B cell (primary cell): ENCODE measurements at regions not wholly inside any gene's neighbourhood (a gene's known extent, or its start where the extent isn't known, plus 50 kb on each side); places are given as distances from the start of the nearest gene placed in this dataset.

Source experiments
- CTCF ChIP-seq: fragments of 200-600 bp; IDR thresholded peaks from one replicate; pipeline ENCODE4 v1.8.0; 2022; ENCODE audit warnings: antibody characterized with exemption, mild to moderate bottlenecking
- EZH2 ChIP-seq: IDR thresholded peaks from 2 replicates; pipeline ENCODE4 v1.6.1; 2012; ENCODE audit warnings: borderline replicate concordance, low read depth, mild to moderate bottlenecking, moderate library complexity, low read length; ENCODE audit not compliant: insufficient read depth, poor library complexity, severe bottlenecking

DNA sequence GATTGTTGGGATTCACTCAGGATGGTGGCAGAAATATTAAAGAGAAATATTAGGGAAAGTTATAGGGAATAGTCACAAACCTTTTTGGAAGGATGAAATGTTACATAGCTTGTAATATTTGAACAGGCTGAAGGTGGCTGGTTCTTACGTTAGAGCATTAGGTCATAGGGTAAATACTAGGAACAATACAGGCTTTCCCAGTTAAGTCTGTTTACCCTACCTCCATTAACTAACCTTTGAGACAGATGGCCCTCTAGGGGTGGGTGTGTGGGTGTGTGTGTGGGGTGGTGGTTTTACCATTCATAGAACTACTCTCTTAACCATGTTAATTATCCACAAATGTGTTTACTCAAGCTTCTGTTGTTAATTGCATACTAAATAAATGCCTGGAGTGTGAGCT is 94.3 kb upstream of the STK32A start:
- no peak for TF ChIP-seq CTCF
- no peak for TF ChIP-seq EZH2
